ENCODE measurements at regions not wholly inside any gene's neighbourhood (a gene's known extent, or its start where the extent isn't known, plus 50 kb on each side); places are given as distances from the start of the nearest gene placed in this dataset.

- Histone ChIP-seq H3K27ac (ENCODE audit: low read depth in 2 of 2, low read length in 1 of 2) (no peak overlapping the region), H3K4me3 (ENCODE audit: low read depth in 2 of 2, low read length in 1 of 2) (no peak overlapping the region), H3K9me2 (no peaks in the 10 kb centered on the region), H3K79me2 (ENCODE audit: insufficient read depth) (no peaks in the 10 kb centered on the region), H3K9me3 (no peaks in the 10 kb centered on the region), H3F3A (replicated peaks; ENCODE audit: insufficient read depth) (no peaks in the 10 kb centered on the region), H3K9ac (no peak overlapping the region), H3K27me3 (ENCODE audit: insufficient read depth) (no peaks in the 10 kb centered on the region), H3K4me1 (ENCODE audit: control insufficient read depth in 1 of 2, insufficient read depth in 2 of 2, low read depth in 1 of 2, low read length in 1 of 2) (no peaks in the 10 kb centered on the region), H4K20me1 (ENCODE audit: insufficient read depth) (no peaks in the 10 kb centered on the region), H2AFZ (ENCODE audit: low read depth) (no peak overlapping the region), H3K36me3 (replicated peaks in 1 of 2; ENCODE audit: control insufficient read depth in 1 of 2, insufficient read depth in 2 of 2, low read length in 1 of 2) (no peaks in the 10 kb centered on the region), H3K4me2 (no peak overlapping the region)
- TF ChIP-seq YY1 (IDR thresholded peaks at IDR 0.05; ENCODE audit: low read depth), result no peak
- no peak for TF ChIP-seq FOXM1 (IDR thresholded peaks at IDR 0.05; ENCODE audit: low read depth)
- no peak for DNase-seq
- WGBS (ENCODE audit: low lambda C conversion rate), result 21% methylated on average over 1 of the region's 6 CpGs
- ChIA-PET POLR2A (no interaction called here), CTCF (no interaction called here)
These were observed 496.8 kb upstream of the RAB6C start for GRCh38 chr2:129482626-129483025.

GRCh38 chr2:129483366-129483765 is 496.1 kb upstream of the RAB6C start:
- CTCF ChIA-PET, result no interaction called here

GRCh38 chr2:129484999-129485897 is 494.2 kb upstream of the RAB6C start:
- TF ChIP-seq TEAD4 (IDR thresholded peaks at IDR 0.05; ENCODE audit: borderline replicate concordance, insufficient read depth) (no peak), NFIC (IDR thresholded peaks at IDR 0.05; ENCODE audit: borderline replicate concordance) (no peak), EP300 (IDR thresholded peaks at IDR 0.05; ENCODE audit: borderline replicate concordance in 1 of 2, low read depth in 1 of 2, low read length in 1 of 2) (no peak), USF2 (IDR thresholded peaks at IDR 0.05; ENCODE audit: borderline replicate concordance, low read depth, low read length) (no peak), SIN3A (IDR thresholded peaks at IDR 0.05; ENCODE audit: borderline replicate concordance, low read depth, low read length) (no peak), USF1 (IDR thresholded peaks at IDR 0.05; ENCODE audit: borderline replicate concordance, low read depth) (no peak), TAF1 (IDR thresholded peaks at IDR 0.05; ENCODE audit: borderline replicate concordance, low read depth, low read length) (no peak), FOXJ3 (CRISPR knock-in tag; IDR thresholded peaks at IDR 0.05) (no peak), RFX5 (IDR thresholded peaks at IDR 0.05; ENCODE audit: low read length) (no peak), ZBTB33 (IDR thresholded peaks at IDR 0.05; ENCODE audit: borderline replicate concordance, low read depth) (no peak), MEF2A (IDR thresholded peaks at IDR 0.05; ENCODE audit: borderline replicate concordance, low read depth) (no peak), EZH2phosphoT487 (IDR thresholded peaks at IDR 0.05; ENCODE audit: borderline replicate concordance, low read depth) (no peak), NRF1 (IDR thresholded peaks at IDR 0.05; ENCODE audit: low read depth, low read length) (no peak), FOXM1 (IDR thresholded peaks at IDR 0.05; ENCODE audit: low read depth) (no peak), CHD2 (IDR thresholded peaks at IDR 0.05; ENCODE audit: low read length, partially characterized antibody) (no peak), RXRA (IDR thresholded peaks at IDR 0.05; ENCODE audit: borderline replicate concordance, low read depth) (no peak)
- no peaks in the 10 kb centered on the region for H3K4me1 ChIP-seq (ENCODE audit: control insufficient read depth in 1 of 2, insufficient read depth in 2 of 2, low read depth in 1 of 2, low read length in 1 of 2)
- H3K79me2 ChIP-seq (ENCODE audit: insufficient read depth), result no peaks in the 10 kb centered on the region
- H3F3A ChIP-seq (replicated peaks; ENCODE audit: insufficient read depth), result no peaks in the 10 kb centered on the region
- no peaks in the 10 kb centered on the region for H3K9me3 ChIP-seq
- CTCF ChIA-PET, result no interaction called here
- no peaks in the 10 kb centered on the region for H3K36me3 ChIP-seq (replicated peaks in 1 of 2; ENCODE audit: control insufficient read depth in 1 of 2, insufficient read depth in 2 of 2, low read length in 1 of 2)
- POLR2A ChIA-PET, result no interaction called here
- no peak overlapping the region for H3K27ac ChIP-seq (ENCODE audit: low read depth in 2 of 2, low read length in 1 of 2)
- H3K9ac ChIP-seq, result no peak overlapping the region
- H3K27me3 ChIP-seq (ENCODE audit: insufficient read depth), result no peaks in the 10 kb centered on the region
- no peak overlapping the region for H2AFZ ChIP-seq (ENCODE audit: low read depth)
- H3K4me2 ChIP-seq, result no peak overlapping the region
- no peaks in the 10 kb centered on the region for H3K9me2 ChIP-seq
- H4K20me1 ChIP-seq (ENCODE audit: insufficient read depth), result no peaks in the 10 kb centered on the region
- WGBS (ENCODE audit: low lambda C conversion rate), result 16% methylated on average over 10 of the region's 10 CpGs
- no peak for DNase-seq
- no peak overlapping the region for H3K4me3 ChIP-seq (ENCODE audit: low read depth in 2 of 2, low read length in 1 of 2)

More at GRCh38 chr2:129483366-129483765, 496.1 kb upstream of the RAB6C start:
- H3K27ac ChIP-seq (ENCODE audit: low read depth in 2 of 2, low read length in 1 of 2), result no peak overlapping the region
- TF ChIP-seq CHD2 (IDR thresholded peaks at IDR 0.05; ENCODE audit: low read length, partially characterized antibody) (no peak), MXI1 (IDR thresholded peaks at IDR 0.05; ENCODE audit: low read depth, low read length) (no peak), GATA2 (CRISPR knock-in tag; IDR thresholded peaks at IDR 0.05) (no peak), FOXJ3 (CRISPR knock-in tag; IDR thresholded peaks at IDR 0.05) (no peak)
- no peaks in the 10 kb centered on the region for H3K36me3 ChIP-seq (replicated peaks in 1 of 2; ENCODE audit: control insufficient read depth in 1 of 2, insufficient read depth in 2 of 2, low read length in 1 of 2)
- H3F3A ChIP-seq (replicated peaks; ENCODE audit: insufficient read depth), result no peaks in the 10 kb centered on the region
- H3K9me3 ChIP-seq, result no peaks in the 10 kb centered on the region
- no peak overlapping the region for H3K4me3 ChIP-seq (ENCODE audit: low read depth in 2 of 2, low read length in 1 of 2)
- H3K9me2 ChIP-seq, result no peaks in the 10 kb centered on the region
- H3K27me3 ChIP-seq (ENCODE audit: insufficient read depth), result no peaks in the 10 kb centered on the region
- 37% methylated on average over 4 of the region's 4 CpGs for WGBS (ENCODE audit: low lambda C conversion rate)
- no peak overlapping the region for H3K9ac ChIP-seq
- no peaks in the 10 kb centered on the region for H3K79me2 ChIP-seq (ENCODE audit: insufficient read depth)
- H4K20me1 ChIP-seq (ENCODE audit: insufficient read depth), result no peaks in the 10 kb centered on the region
- H3K4me1 ChIP-seq (ENCODE audit: control insufficient read depth in 1 of 2, insufficient read depth in 2 of 2, low read depth in 1 of 2, low read length in 1 of 2), result no peaks in the 10 kb centered on the region
- POLR2A ChIA-PET, result no interaction called here
- no peak overlapping the region for H2AFZ ChIP-seq (ENCODE audit: low read depth)
- no peak for DNase-seq
- no peak overlapping the region for H3K4me2 ChIP-seq

Measured in SK-N-SH (cell line).